A673 (cell line): ENCODE measurements at regions not wholly inside any gene's neighbourhood (a gene's known extent, or its start where the extent isn't known, plus 50 kb on each side); places are given as distances from the start of the nearest gene placed in this dataset.

Experiments used
- BruUV-seq: library from RNA; stranded (reverse); fragments of 400-500 nt; replicated peaks from 2 replicates; lab custom pipeline; 2021; lab: Mats Ljungman, UMichigan
- CTCF ChIA-PET: fragments of 300-600 bp; sonication (Branson Sonifier 250); formaldehyde crosslinking; loops from one replicate; lab custom pipeline; 2022; ENCODE audit warnings: antibody characterized with exemption; lab: Charles Lee
- POLR2A ChIA-PET: fragments of 300-600 bp; sonication (Branson Sonifier 250); formaldehyde crosslinking; loops from one replicate; lab custom pipeline; 2022; ENCODE audit warnings: antibody characterized with exemption; ENCODE audit not compliant: low non-redundant PET; lab: Charles Lee
- DNase-seq: peaks from one replicate; pipeline ENCODE4 v3.0.0-alpha.2; 2015; ENCODE audit warnings: low spot score
- H3K27ac ChIP-seq: fragments of 200-600 bp; sonication (generic); 2 replicates; pipeline ENCODE4 v1.5.1; 2016; ENCODE audit warnings: mixed run types, low read depth, mild to moderate bottlenecking, mixed read lengths, antibody characterized with exemption, low read length; ENCODE audit not compliant: poor library complexity, severe bottlenecking
- H3K27me3 ChIP-seq: fragments of 200-600 bp; sonication (generic); replicated peaks from 2 replicates; pipeline ENCODE4 v1.6.1; 2017; ENCODE audit warnings: mixed run types, low read depth, mild to moderate bottlenecking, mixed read lengths, antibody characterized with exemption, low read length; ENCODE audit not compliant: insufficient read depth, poor library complexity
- H3K36me3 ChIP-seq: fragments of 200-600 bp; sonication (generic); 2 replicates; pipeline ENCODE4 v1.6.1; 2016; ENCODE audit warnings: mixed run types, mild to moderate bottlenecking, mixed read lengths, antibody characterized with exemption, low read length; ENCODE audit not compliant: insufficient read depth, poor library complexity, severe bottlenecking
- H3K4me1 ChIP-seq: fragments of 200-600 bp; sonication (generic); 2 replicates; pipeline ENCODE4 v1.6.1; 2017; ENCODE audit warnings: mixed run types, mild to moderate bottlenecking, mixed read lengths, antibody characterized with exemption, low read length; ENCODE audit not compliant: insufficient read depth, poor library complexity, severe bottlenecking
- H3K4me3 ChIP-seq: fragments of 200-600 bp; sonication (generic); 2 replicates; pipeline ENCODE4 v1.5.1; 2016; ENCODE audit warnings: low read depth, mixed run types, mild to moderate bottlenecking, mixed read lengths, low read length; ENCODE audit not compliant: poor library complexity, severe bottlenecking
- H3K9me3 ChIP-seq: fragments of 200-600 bp; sonication (generic); 2 replicates; pipeline ENCODE4 v1.6.1; 2016; ENCODE audit warnings: mixed run types, low read depth, mild to moderate bottlenecking, mixed read lengths, antibody characterized with exemption, low read length; ENCODE audit not compliant: poor library complexity, severe bottlenecking
- EZH2 ChIP-seq: fragments of 200-600 bp; sonication (generic); IDR thresholded peaks from 2 replicates; pipeline ENCODE4 v1.6.1; 2017; ENCODE audit warnings: borderline replicate concordance, low read depth, mild to moderate bottlenecking, mixed read lengths, antibody characterized with exemption, low read length; ENCODE audit not compliant: poor library complexity, severe bottlenecking
- intact Hi-C: fragments of 100-400 bp; cut with micrococcal nuclease; formaldehyde crosslinking; loops from one replicate; pipeline ENCODE4 v1.10.0; 2022; ENCODE audit not compliant: unreplicated experiment
- TF ChIP-seq, protein P1 (sequence below): fragments of 300-800, 200-600 bp; sonication (generic); conservative IDR thresholded peaks from 2 replicates; pipeline ENCODE4 v1.5.1; 2017; ENCODE audit warnings: low read depth, mild to moderate bottlenecking, antibody characterized with exemption, low read length, moderate library complexity, mixed read lengths

DNA sequence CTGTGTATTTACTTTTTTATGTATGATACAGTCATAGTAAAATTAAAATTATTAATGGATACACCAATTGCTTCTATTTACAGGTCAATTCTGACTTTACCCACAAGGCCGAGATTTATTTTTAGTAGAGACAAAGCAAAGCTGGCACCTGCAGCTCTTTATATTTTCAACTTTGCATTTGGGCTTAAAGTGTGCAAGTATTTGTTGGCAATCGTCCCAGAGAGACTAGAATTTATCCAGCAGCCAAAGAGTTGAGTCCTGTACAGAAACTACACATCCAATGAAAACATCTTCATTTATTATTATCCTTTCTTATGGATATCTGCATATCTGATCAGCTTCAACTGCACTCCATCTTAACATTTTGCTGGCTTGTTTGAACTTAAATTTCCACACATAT is 485.6 kb downstream of the SOX11 start:
- no peaks in the 10 kb centered on the region for H3K36me3 ChIP-seq
- peaks cover 7% of the 10 kb centered on the region for H3K4me1 ChIP-seq
- H3K4me3 ChIP-seq, result no peak overlapping the region
- intact Hi-C loops, result no loop called here
- DNase-seq, result no peak
- CTCF ChIA-PET, result no interaction called here
- H3K9me3 ChIP-seq, result peaks cover 12% of the 10 kb centered on the region
- no peak overlapping the region for H3K27ac ChIP-seq
- BruUV-seq, result no TSS peak
- TF ChIP-seq, protein P1, sequence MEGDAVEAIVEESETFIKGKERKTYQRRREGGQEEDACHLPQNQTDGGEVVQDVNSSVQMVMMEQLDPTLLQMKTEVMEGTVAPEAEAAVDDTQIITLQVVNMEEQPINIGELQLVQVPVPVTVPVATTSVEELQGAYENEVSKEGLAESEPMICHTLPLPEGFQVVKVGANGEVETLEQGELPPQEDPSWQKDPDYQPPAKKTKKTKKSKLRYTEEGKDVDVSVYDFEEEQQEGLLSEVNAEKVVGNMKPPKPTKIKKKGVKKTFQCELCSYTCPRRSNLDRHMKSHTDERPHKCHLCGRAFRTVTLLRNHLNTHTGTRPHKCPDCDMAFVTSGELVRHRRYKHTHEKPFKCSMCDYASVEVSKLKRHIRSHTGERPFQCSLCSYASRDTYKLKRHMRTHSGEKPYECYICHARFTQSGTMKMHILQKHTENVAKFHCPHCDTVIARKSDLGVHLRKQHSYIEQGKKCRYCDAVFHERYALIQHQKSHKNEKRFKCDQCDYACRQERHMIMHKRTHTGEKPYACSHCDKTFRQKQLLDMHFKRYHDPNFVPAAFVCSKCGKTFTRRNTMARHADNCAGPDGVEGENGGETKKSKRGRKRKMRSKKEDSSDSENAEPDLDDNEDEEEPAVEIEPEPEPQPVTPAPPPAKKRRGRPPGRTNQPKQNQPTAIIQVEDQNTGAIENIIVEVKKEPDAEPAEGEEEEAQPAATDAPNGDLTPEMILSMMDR, result no peak
- no peak for TF ChIP-seq EZH2
- POLR2A ChIA-PET, result no interaction called here
- H3K27me3 ChIP-seq, result no peaks in the 10 kb centered on the region

DNA sequence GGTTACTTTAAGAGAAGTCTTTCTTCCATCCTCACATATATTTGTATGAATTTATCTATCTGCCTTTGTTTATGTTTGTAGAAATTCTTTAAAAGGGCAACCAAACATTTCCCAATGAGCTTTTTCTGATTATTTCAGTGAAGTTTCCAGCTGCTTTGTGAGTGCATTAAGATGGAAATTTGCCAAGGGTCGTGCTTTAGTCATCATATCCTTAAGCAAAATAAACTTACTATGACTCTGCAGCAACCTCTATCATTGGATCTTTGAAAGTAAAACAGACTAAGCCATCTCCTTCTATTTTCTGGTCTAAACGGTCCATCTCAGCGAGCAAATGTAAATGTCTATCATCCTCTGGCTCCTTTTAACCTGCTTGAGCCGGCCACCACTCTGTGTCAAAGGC is 489.3 kb downstream of the SOX11 start:
- H3K36me3 ChIP-seq, result no peaks in the 10 kb centered on the region
- no peak overlapping the region for H3K27ac ChIP-seq
- TF ChIP-seq EZH2, result no peak
- TF ChIP-seq, protein P1, result no peak
- intact Hi-C loops, result no loop called here
- ChIA-PET POLR2A (no interaction called here), CTCF (no interaction called here)
- BruUV-seq, result no TSS peak
- no peaks in the 10 kb centered on the region for H3K9me3 ChIP-seq
- peaks cover 15% of the 10 kb centered on the region for H3K4me1 ChIP-seq
- H3K27me3 ChIP-seq, result no peaks in the 10 kb centered on the region
- DNase-seq, result peak; percentile 53
- no peak overlapping the region for H3K4me3 ChIP-seq

DNA sequence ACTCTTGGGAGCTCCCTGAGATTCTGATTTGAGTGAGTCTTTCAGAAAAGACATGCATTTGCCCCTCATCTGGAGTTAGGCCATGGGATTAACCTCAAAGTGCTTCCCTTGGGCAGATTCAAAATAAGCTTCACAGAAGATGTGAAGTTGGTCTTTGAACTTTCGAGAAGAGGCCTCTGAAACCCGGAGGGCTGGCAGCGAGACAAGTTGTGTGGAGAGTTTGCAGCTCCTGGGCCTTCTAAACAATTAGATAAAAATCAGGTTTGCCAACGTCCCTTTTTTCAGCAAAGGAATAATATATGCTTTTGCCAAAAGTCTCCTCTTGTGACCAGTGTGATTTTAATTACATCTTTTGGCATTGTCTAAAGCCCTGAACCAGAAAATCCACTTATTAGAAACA is 489.7 kb downstream of the SOX11 start:
- CTCF ChIA-PET, result no interaction called here
- peaks cover 15% of the 10 kb centered on the region for H3K4me1 ChIP-seq
- TF ChIP-seq, protein P1, result no peak
- TF ChIP-seq EZH2, result no peak
- no peaks in the 10 kb centered on the region for H3K9me3 ChIP-seq
- BruUV-seq, result no TSS peak
- H3K4me3 ChIP-seq, result no peak overlapping the region
- no peaks in the 10 kb centered on the region for H3K36me3 ChIP-seq
- POLR2A ChIA-PET, result no interaction called here
- no peaks in the 10 kb centered on the region for H3K27me3 ChIP-seq
- H3K27ac ChIP-seq, result no peak overlapping the region
- DNase-seq, result no peak
- intact Hi-C loops, result no loop called here
